ENCODE measurements at regions not wholly inside any gene's neighbourhood (a gene's known extent, or its start where the extent isn't known, plus 50 kb on each side); places are given as distances from the start of the nearest gene placed in this dataset.

- no peak for TF ChIP-seq CTCF (IDR thresholded peaks at IDR 0.05)
- no peak for TF ChIP-seq POLR2A (IDR thresholded peaks at IDR 0.05)
Measured at GRCh38 chr16:65376601-65377000, 254.7 kb upstream of the CDH11 start.
